OCI-LY3 (cell line): ENCODE measurements at regions not wholly inside any gene's neighbourhood (a gene's known extent, or its start where the extent isn't known, plus 50 kb on each side); places are given as distances from the start of the nearest gene placed in this dataset.

Experiments
- H2AFZ ChIP-seq: fragments of 200-600, 300-600 bp; shearing (Covaris generic); 2 replicates; pipeline ENCODE4 v1.6.0; 2014; ENCODE audit warnings: antibody characterized with exemption, low read depth, low read length
- H3K27ac ChIP-seq: fragments of 200-600, 300-600 bp; sonication (generic); 2 replicates; pipeline ENCODE4 v1.5.1; 2014; ENCODE audit warnings: mild to moderate bottlenecking, low read length, moderate library complexity, mixed read lengths
- H3K27me3 ChIP-seq: fragments of 200-600, 300-600 bp; sonication (generic); 2 replicates; pipeline ENCODE4 v1.6.1; 2014; ENCODE audit warnings: low read depth, low read length, mixed read lengths
- H3K36me3 ChIP-seq: fragments of 200-600, 300-600 bp; sonication (generic); replicated peaks from 2 replicates; pipeline ENCODE3; 2014; ENCODE audit warnings: low read depth, low read length, mixed read lengths
- H3K4me1 ChIP-seq: fragments of 300-600, 200-600 bp; sonication (generic); 2 replicates; pipeline ENCODE4 v1.6.1; 2014; ENCODE audit warnings: low read length, mixed read lengths
- H3K4me2 ChIP-seq: fragments of 200-600, 300-600 bp; sonication (generic); 2 replicates; pipeline ENCODE4 v1.6.1; 2014; ENCODE audit warnings: low read length, mixed read lengths
- H3K4me3 ChIP-seq: fragments of 300-600, 200-600 bp; sonication (generic); 2 replicates; pipeline ENCODE4 v1.5.1; 2014; ENCODE audit warnings: antibody characterized with exemption, mild to moderate bottlenecking, low read length, moderate library complexity
- H3K79me2 ChIP-seq: fragments of 300-600, 200-600 bp; shearing (Covaris generic); 2 replicates; pipeline ENCODE4 v1.6.1; 2014; ENCODE audit warnings: mild to moderate bottlenecking, low read length, mixed read lengths
- H3K9ac ChIP-seq: fragments of 300-600, 200-600 bp; shearing (Covaris generic); 2 replicates; pipeline ENCODE4 v1.6.0; 2014; ENCODE audit warnings: mild to moderate bottlenecking, low read length, moderate library complexity
- H3K9me3 ChIP-seq: fragments of 200-600, 300-600 bp; shearing (Covaris generic); 2 replicates; pipeline ENCODE4 v1.6.1; 2014; ENCODE audit warnings: low read length, mixed read lengths; ENCODE audit not compliant: insufficient read depth
- H4K20me1 ChIP-seq: fragments of 200-600, 300-600 bp; sonication (generic); 2 replicates; pipeline ENCODE4 v1.6.1; 2016; ENCODE audit warnings: low read length, mixed read lengths; ENCODE audit not compliant: insufficient read depth
- EZH2phosphoT487 ChIP-seq: fragments of 200-600 bp; shearing (Covaris generic); IDR thresholded peaks from 2 replicates; pipeline ENCODE4 v1.6.1; 2018; ENCODE audit warnings: antibody characterized with exemption, mixed run types, low read depth
- TF ChIP-seq, protein P1 (sequence below): fragments of 200-600, 300-600 bp; sonication (generic); IDR thresholded peaks from 2 replicates; pipeline ENCODE4 v1.5.1; 2014; ENCODE audit warnings: antibody characterized with exemption, low read length, low read depth

DNA sequence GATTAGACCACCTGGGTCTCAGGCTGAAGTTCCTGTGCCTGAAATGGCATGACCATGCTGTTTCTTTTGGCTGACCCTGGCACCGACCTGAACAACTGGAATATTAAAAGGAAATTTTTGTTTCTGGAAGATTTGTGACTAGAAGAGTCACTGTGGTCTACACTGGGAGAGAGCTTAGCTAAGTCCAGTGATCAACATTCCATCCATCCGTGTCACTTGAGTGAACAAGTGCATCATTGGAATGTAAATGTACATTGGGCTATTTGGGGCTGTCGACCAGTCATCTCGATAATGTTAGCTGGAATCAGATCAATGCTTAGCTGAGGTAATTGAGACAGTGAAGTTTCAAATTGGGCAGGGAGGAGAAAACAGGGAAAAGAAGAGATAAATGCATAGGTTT is 95.4 kb upstream of the CCDC85A start:
- Histone ChIP-seq H3K27ac (no peak overlapping the region), H4K20me1 (no peaks in the 10 kb centered on the region), H3K27me3 (no peaks in the 10 kb centered on the region), H3K9me3 (no peaks in the 10 kb centered on the region), H3K4me3 (no peak overlapping the region), H2AFZ (no peak overlapping the region), H3K9ac (no peak overlapping the region), H3K4me1 (no peaks in the 10 kb centered on the region), H3K4me2 (no peak overlapping the region), H3K79me2 (no peaks in the 10 kb centered on the region), H3K36me3 (no peaks in the 10 kb centered on the region)
- TF ChIP-seq, protein P1, sequence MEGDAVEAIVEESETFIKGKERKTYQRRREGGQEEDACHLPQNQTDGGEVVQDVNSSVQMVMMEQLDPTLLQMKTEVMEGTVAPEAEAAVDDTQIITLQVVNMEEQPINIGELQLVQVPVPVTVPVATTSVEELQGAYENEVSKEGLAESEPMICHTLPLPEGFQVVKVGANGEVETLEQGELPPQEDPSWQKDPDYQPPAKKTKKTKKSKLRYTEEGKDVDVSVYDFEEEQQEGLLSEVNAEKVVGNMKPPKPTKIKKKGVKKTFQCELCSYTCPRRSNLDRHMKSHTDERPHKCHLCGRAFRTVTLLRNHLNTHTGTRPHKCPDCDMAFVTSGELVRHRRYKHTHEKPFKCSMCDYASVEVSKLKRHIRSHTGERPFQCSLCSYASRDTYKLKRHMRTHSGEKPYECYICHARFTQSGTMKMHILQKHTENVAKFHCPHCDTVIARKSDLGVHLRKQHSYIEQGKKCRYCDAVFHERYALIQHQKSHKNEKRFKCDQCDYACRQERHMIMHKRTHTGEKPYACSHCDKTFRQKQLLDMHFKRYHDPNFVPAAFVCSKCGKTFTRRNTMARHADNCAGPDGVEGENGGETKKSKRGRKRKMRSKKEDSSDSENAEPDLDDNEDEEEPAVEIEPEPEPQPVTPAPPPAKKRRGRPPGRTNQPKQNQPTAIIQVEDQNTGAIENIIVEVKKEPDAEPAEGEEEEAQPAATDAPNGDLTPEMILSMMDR = no peak
- TF ChIP-seq EZH2phosphoT487 = no peak

DNA sequence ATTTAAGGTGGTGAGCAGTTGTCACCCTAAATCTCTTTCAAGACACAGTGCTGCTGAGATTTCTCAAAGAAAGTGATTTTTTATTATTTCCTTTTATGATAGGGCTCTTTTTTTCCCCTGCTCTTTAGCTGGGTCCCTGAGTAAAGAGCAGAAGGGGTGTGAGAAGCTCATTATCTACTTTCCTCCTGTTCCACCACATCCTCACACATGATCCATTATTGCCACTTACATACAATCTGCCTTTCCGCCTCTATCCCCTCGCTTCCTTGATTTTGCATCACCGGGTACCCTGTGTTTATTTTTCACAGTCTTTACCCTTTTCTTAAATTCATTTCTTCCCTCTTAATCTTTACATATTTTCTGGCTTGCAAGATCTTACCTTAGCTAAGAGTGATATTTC is 93.9 kb upstream of the CCDC85A start:
- Histone ChIP-seq H2AFZ (no peak overlapping the region), H3K36me3 (no peaks in the 10 kb centered on the region), H3K4me3 (no peak overlapping the region), H3K27ac (no peak overlapping the region), H4K20me1 (no peaks in the 10 kb centered on the region), H3K27me3 (no peaks in the 10 kb centered on the region), H3K4me1 (no peaks in the 10 kb centered on the region), H3K4me2 (no peak overlapping the region), H3K79me2 (no peaks in the 10 kb centered on the region), H3K9ac (no peak overlapping the region), H3K9me3 (no peaks in the 10 kb centered on the region)
- no peak for TF ChIP-seq EZH2phosphoT487
- TF ChIP-seq, protein P1 = no peak

GRCh38 chr2:56099963-56100362 is 83.8 kb upstream of the CCDC85A start:
- no peaks in the 10 kb centered on the region for H3K27me3 ChIP-seq
- no peaks in the 10 kb centered on the region for H3K79me2 ChIP-seq
- no peaks in the 10 kb centered on the region for H3K4me1 ChIP-seq
- no peak overlapping the region for H3K4me3 ChIP-seq
- H3K27ac ChIP-seq = no peak overlapping the region
- no peak overlapping the region for H3K4me2 ChIP-seq
- no peaks in the 10 kb centered on the region for H3K9me3 ChIP-seq
- TF ChIP-seq EZH2phosphoT487 = no peak
- TF ChIP-seq, protein P1 = no peak
- no peak overlapping the region for H2AFZ ChIP-seq
- no peak overlapping the region for H3K9ac ChIP-seq
- no peaks in the 10 kb centered on the region for H4K20me1 ChIP-seq
- H3K36me3 ChIP-seq = no peaks in the 10 kb centered on the region

GRCh38 chr2:56100791-56101312 is 82.9 kb upstream of the CCDC85A start:
- no peak overlapping the region for H2AFZ ChIP-seq
- no peak overlapping the region for H3K27ac ChIP-seq
- no peak overlapping the region for H3K9ac ChIP-seq
- H3K36me3 ChIP-seq = no peaks in the 10 kb centered on the region
- H3K4me2 ChIP-seq = no peak overlapping the region
- no peaks in the 10 kb centered on the region for H3K27me3 ChIP-seq
- TF ChIP-seq, protein P1 = no peak
- TF ChIP-seq EZH2phosphoT487 = no peak
- H3K4me1 ChIP-seq = no peaks in the 10 kb centered on the region
- H3K79me2 ChIP-seq = no peaks in the 10 kb centered on the region
- no peak overlapping the region for H3K4me3 ChIP-seq
- no peaks in the 10 kb centered on the region for H4K20me1 ChIP-seq
- no peaks in the 10 kb centered on the region for H3K9me3 ChIP-seq
